Esophagus squamous epithelium (tissue), 5 donors: ENCODE measurements at regions not wholly inside any gene's neighbourhood (a gene's known extent, or its start where the extent isn't known, plus 50 kb on each side); places are given as distances from the start of the nearest gene placed in this dataset.

ENCODE experiments used
- DNase-seq: peaks from one replicate; lab custom pipeline; 2025; lab: John Stamatoyannopoulos, UW
- H3K27ac ChIP-seq, 4 donors: fragments of 200-600 bp; sonication (generic); one replicate each; pipeline ENCODE4 v1.5.1; 2016 to 2019; ENCODE audit warnings: mild to moderate bottlenecking in 1 of 4
- H3K27me3 ChIP-seq, 4 donors: fragments of 200-600 bp; sonication (generic); 1 replicate in 3 of 4; 2 replicates in 1 of 4; pipeline versions ENCODE4 v1.5.1 to v1.6.0; 2017 to 2021; ENCODE audit warnings: antibody characterized with exemption in 1 of 4
- H3K36me3 ChIP-seq, 3 donors: fragments of 200-600 bp; sonication (generic); one replicate each; pipeline ENCODE4 v1.5.1; 2016 to 2019
- H3K4me1 ChIP-seq, 3 donors: fragments of 200-600 bp; sonication (generic); one replicate each; pipeline ENCODE4 v1.5.1; 2017 to 2019
- H3K4me3 ChIP-seq, 4 donors: fragments of 200-600 bp; sonication (generic); 1 replicate in 3 of 4; 2 replicates in 1 of 4; pipeline ENCODE4 v1.5.1; 2016 to 2019; ENCODE audit warnings: mild to moderate bottlenecking in 2 of 4, moderate library complexity in 1 of 4
- H3K9me3 ChIP-seq, 3 donors: fragments of 200-600 bp; sonication (generic); one replicate each; pipeline ENCODE4 v1.5.1; 2016 to 2019
- CTCF ChIP-seq, 6 experiments: fragments of 450-650 bp in 4 of 6; fragments of 200-600 bp in 2 of 6; sonication (generic) in 2 of 6; IDR thresholded peaks; one replicate each; pipeline ENCODE4 v1.5.1; 2016 to 2019; ENCODE audit warnings: antibody characterized with exemption in 6 of 6, mild to moderate bottlenecking in 4 of 6, moderate library complexity in 4 of 6
- POLR2A ChIP-seq, 4 donors: fragments of 450-650 bp; IDR thresholded peaks; one replicate each; pipeline ENCODE4 v1.6.1; 2017; ENCODE audit warnings: antibody characterized with exemption in 4 of 4, mild to moderate bottlenecking in 4 of 4, moderate library complexity in 3 of 4
- WGBS, 2 donors: methylation state at CpG; one replicate each; pipeline ENCODE4 v1.1.5; 2018; 5-methylcytosine and 5-hydroxymethylcytosine counted together
- intact Hi-C: fragments of 100-400 bp; cut with DNase I; formaldehyde crosslinking; loops from one replicate; pipeline ENCODE4 v1.15.0; 2022
- donor health status: DM: yes; HTN: yes; CAD: no.

- intact Hi-C loops: no loop called here
- 68 to 72% methylated on average over 3 to 6 of the region's 9 CpGs for WGBS, 2 donors
- Histone ChIP-seq H3K36me3 (no peaks in the 10 kb centered on the region), H3K4me3 (no peak overlapping the region), H3K4me1 (peaks cover 0 to 12% (median 0%) of the 10 kb centered on the region in 3 donors), H3K9me3 (no peaks in the 10 kb centered on the region), H3K27me3 (peaks cover 0 to 81% (median 0%) of the 10 kb centered on the region in 4 donors), H3K27ac (no peak overlapping the region)
- no peak for TF ChIP-seq POLR2A (IDR thresholded peaks at IDR 0.05)
- no peak for TF ChIP-seq CTCF (IDR thresholded peaks at IDR 0.05)
- DNase-seq: no peak
Measured at GRCh38 chr11:134471716-134472455, 59.8 kb upstream of the B3GAT1 start.

GRCh38 chr11:134471087-134471715 is 59.2 kb upstream of the B3GAT1 start:
- Histone ChIP-seq H3K27ac (no peak overlapping the region), H3K4me3 (no peak overlapping the region), H3K4me1 (peaks cover 0 to 12% (median 0%) of the 10 kb centered on the region in 3 donors), H3K36me3 (no peaks in the 10 kb centered on the region), H3K9me3 (no peaks in the 10 kb centered on the region), H3K27me3 (peaks cover 0 to 81% (median 0%) of the 10 kb centered on the region in 4 donors)
- intact Hi-C loops: no loop called here
- TF ChIP-seq POLR2A (IDR thresholded peaks at IDR 0.05) (no peak), CTCF (IDR thresholded peaks at IDR 0.05) (no peak)
- WGBS, 2 donors: 44 to 50% methylated on average over 5 to 11 of the region's 28 CpGs
- no peak for DNase-seq

- Histone ChIP-seq H3K27me3 (peaks cover 0 to 82% (median 0%) of the 10 kb centered on the region in 4 donors), H3K27ac (no peak overlapping the region), H3K4me1 (peaks cover 0 to 12% (median 0%) of the 10 kb centered on the region in 3 donors), H3K36me3 (no peaks in the 10 kb centered on the region), H3K9me3 (no peaks in the 10 kb centered on the region), H3K4me3 (no peak overlapping the region)
- TF ChIP-seq POLR2A (IDR thresholded peaks at IDR 0.05) (no peak), CTCF (IDR thresholded peaks at IDR 0.05) (no peak)
- 94 to 98% methylated on average over 4 to 6 of the region's 6 CpGs for WGBS, 2 donors
- intact Hi-C loops: no loop called here
- no peak for DNase-seq
Measured at GRCh38 chr11:134470238-134470637, 58.2 kb upstream of the B3GAT1 start.

DNA sequence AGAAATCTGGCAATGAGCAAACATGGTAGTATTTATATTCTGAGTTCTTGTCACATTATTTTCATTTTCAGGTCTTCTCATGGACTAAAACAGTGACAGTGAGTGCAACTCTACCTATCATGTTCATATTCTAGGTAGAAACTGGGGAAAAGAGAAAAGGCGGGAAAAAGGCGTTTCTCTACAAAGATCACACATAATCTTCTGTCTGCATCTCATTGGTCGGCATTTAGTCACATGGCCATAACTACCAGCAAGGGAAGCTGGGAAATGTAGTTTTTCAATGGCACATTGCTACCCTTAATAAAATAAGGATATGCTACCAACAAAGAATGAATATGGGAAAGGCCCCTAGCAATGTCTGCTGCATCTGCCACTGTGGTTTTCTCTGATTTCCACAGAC is 57.6 kb upstream of the B3GAT1 start:
- Histone ChIP-seq H3K4me3 (no peak overlapping the region), H3K27me3 (peaks cover 0 to 82% (median 0%) of the 10 kb centered on the region in 4 donors), H3K36me3 (no peaks in the 10 kb centered on the region), H3K4me1 (peaks cover 0 to 12% (median 0%) of the 10 kb centered on the region in 3 donors), H3K9me3 (no peaks in the 10 kb centered on the region), H3K27ac (no peak overlapping the region)
- WGBS, 2 donors: 57 to 81% methylated on average over 3 of the region's 3 CpGs
- DNase-seq: no peak
- TF ChIP-seq POLR2A (IDR thresholded peaks at IDR 0.05) (no peak), CTCF (IDR thresholded peaks at IDR 0.05) (no peak)
- intact Hi-C loops: no loop called here

GRCh38 chr11:134468796-134469195 is 56.8 kb upstream of the B3GAT1 start:
- no peak for DNase-seq
- Histone ChIP-seq H3K4me3 (no peak overlapping the region), H3K27ac (no peak overlapping the region), H3K36me3 (no peaks in the 10 kb centered on the region), H3K27me3 (peaks cover 0 to 82% (median 0%) of the 10 kb centered on the region in 4 donors), H3K4me1 (peaks cover 0 to 12% (median 0%) of the 10 kb centered on the region in 3 donors), H3K9me3 (no peaks in the 10 kb centered on the region)
- intact Hi-C loops: no loop called here
- TF ChIP-seq POLR2A (IDR thresholded peaks at IDR 0.05): no peak
- TF ChIP-seq CTCF (IDR thresholded peaks at IDR 0.05): no peak
- WGBS, 2 donors: 39 to 61% methylated on average over 2 to 3 of the region's 3 CpGs
